D721Med (cell line): ENCODE measurements at regions not wholly inside any gene's neighbourhood (a gene's known extent, or its start where the extent isn't known, plus 50 kb on each side); places are given as distances from the start of the nearest gene placed in this dataset.

Source experiments
- DNase-seq: peaks from one replicate; pipeline ENCODE4 v3.0.0; 2011; ENCODE audit warnings: low spot score; ENCODE audit not compliant: insufficient read length
- FAIRE-seq: peaks from 2 replicates; lab custom pipeline; 2011; peaks lifted over from hg19 to GRCh38; lab: Jason Lieb, UNC
- TF ChIP-seq, protein P1 (sequence below): IDR thresholded peaks from 2 replicates; pipeline ENCODE4 v1.5.1; 2012; ENCODE audit warnings: mild to moderate bottlenecking, control low read depth; ENCODE audit not compliant: insufficient read depth; ENCODE audit errors: missing control alignments

DNA sequence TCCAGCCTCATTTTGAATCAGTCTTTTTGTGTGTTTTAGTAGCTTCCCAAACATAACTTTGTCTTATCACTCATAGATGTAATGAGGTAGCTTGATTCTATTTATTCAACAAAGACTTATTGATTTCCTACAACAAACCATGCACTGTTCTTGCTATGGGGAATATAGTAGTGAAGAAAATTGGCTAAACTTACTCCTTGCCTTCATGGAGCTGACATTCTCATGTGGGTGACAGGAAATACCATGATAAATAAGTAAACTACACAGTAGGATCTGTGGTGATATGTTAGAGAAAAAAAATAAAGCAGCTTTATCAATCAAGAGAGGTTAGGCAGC, 255.7 kb upstream of the TNC start:
- DNase-seq = no peak
- TF ChIP-seq, protein P1, sequence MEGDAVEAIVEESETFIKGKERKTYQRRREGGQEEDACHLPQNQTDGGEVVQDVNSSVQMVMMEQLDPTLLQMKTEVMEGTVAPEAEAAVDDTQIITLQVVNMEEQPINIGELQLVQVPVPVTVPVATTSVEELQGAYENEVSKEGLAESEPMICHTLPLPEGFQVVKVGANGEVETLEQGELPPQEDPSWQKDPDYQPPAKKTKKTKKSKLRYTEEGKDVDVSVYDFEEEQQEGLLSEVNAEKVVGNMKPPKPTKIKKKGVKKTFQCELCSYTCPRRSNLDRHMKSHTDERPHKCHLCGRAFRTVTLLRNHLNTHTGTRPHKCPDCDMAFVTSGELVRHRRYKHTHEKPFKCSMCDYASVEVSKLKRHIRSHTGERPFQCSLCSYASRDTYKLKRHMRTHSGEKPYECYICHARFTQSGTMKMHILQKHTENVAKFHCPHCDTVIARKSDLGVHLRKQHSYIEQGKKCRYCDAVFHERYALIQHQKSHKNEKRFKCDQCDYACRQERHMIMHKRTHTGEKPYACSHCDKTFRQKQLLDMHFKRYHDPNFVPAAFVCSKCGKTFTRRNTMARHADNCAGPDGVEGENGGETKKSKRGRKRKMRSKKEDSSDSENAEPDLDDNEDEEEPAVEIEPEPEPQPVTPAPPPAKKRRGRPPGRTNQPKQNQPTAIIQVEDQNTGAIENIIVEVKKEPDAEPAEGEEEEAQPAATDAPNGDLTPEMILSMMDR = no peak
- no peak for FAIRE-seq

DNA sequence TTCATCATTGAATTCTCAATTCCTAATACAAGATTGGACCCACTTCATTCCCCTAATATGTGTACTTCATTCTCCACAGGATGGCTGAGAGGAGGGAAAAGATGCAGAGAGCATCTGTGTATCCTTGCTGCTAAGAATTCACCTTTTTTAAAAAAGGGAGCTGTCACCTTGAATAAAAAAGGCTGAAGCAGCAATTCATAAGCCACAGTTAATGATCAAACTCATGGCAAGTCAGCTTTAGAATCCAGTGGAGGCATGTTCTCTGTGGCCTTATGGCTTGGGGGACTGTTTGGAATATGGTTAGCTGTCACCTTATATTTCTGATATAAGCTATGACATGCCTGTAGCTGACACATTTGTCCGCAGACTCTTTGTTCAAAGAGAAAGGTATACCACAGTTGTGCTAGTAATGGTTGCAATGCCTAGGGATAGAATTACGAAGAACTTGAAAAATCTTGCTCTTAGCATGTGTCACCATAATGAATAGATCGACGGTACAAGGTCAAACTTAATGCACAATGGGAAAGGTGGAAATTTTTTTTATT, 256.8 kb upstream of the TNC start:
- FAIRE-seq (no peak), DNase-seq (no peak)
- TF ChIP-seq, protein P1 = no peak

DNA sequence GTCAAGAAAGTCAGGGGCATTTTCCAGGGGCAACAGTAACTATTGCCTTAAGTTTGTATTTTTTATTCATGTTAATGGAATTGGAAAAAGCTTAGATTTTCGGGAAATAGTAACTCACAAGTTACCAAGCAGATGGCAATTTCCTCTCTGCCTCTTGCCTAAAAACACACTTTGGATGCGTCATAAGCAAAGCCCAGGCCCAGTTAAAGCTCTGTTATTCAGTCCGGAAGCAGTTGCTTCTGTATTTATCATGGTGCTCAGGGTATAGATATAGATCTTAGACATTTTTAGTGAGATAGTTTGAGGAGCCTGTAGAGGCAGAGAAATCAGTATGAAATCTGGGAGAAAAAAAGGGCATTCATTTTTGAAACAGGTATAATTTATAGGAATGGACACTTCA, 260.3 kb upstream of the TNC start:
- FAIRE-seq = no peak
- no peak for DNase-seq
- TF ChIP-seq, protein P1 = no peak

DNA sequence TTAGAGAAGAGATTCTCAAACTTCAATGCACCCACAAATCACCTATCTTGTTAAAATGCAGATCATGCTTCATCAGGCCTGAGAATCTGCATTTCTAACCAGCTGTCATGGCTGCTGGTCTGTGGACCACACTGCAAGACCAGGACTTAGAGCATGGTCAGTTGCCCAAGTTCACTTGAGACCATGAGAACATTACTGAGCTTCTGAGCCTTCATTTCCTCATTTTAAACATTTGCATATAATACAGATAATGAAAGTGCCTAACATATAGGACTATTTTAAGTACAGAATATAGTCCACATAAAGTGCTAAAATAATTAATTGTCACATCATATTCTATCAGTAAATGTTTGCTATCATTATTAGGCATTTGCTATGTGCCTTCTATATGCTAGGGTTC, 260.8 kb upstream of the TNC start:
- TF ChIP-seq, protein P1 = no peak
- DNase-seq (no peak), FAIRE-seq (no peak)

DNA sequence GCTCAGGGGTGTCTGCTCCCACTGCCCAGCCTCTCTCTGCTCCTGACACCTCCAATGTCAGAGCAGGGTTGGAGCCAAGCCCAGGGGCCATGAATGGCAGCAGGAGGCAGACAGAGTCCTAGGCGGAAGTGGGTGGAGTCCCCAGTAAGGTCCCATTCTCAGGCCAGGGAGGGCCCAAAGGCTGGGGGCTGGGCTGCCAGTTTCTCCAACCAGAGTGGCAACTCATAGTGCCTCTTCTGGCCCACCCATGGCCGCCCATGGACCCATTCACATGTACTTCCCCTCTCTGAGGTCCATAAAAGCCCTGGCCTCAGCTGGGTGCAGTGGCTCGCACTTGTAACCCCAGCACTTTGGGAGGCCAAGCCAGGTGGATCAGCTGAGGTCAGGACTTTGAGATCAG, 261.8 kb upstream of the TNC start:
- DNase-seq = no peak
- TF ChIP-seq, protein P1 = no peak
- no peak for FAIRE-seq

DNA sequence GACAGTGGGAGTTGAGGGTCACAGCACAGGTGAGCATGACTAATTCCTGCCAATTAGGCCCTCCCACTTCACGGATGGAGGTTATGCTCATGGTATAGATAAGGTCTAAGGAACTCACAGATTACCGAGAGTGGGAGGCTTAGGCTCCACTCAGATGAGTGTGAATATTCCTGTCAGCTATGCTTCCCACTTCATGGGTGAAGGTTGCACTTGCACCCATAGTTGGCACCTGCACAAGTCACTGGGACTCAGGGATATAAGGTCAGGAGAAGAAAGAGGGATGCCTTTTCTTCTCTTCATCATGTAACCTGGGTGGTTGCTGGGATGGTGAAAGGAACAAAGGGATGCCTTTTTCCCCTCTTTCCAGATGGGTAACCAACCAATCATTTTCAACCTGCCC, 264.9 kb upstream of the TNC start:
- DNase-seq = no peak
- TF ChIP-seq, protein P1 = no peak
- FAIRE-seq = no peak

DNA sequence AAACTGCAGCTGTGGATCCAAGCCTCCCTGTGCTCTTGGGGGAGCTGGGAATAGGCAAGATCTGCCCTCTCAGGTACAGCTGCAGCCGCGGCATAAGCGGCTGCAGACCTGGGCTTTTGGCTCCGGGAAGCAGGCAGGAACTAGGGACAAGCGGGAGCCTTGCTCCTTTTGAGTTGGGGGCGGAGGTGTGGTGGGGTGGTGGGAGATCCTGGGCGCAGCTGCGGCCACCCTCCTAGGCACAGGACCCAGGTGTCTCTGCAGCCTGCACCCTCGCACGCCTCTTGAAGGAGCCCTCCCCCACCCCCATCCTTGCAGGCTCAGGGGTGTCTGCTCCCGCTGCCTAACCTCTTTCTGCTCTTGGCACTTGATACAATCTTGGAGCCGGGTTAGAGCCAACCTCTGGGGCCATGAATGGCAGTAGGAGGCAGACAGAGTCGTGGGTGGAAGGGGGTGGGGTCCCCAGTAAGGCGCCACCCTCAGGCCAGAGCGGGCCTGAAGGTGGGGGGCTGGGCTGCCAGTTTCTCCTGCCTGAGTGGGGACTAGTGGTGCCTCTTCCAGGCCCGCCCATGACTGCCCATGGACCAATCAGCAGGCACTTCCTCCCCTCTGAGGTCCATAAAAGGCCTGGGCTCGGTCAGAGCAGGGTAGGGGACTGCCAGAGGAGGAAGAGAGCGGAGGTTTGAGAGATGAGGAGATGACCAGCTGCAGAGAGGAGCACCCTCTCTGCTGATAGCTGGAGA, 267.6 kb upstream of the TNC start:
- TF ChIP-seq, protein P1 = no peak
- no peak for DNase-seq
- no peak for FAIRE-seq
